Vagina (tissue), 2 donors: ENCODE measurements at regions not wholly inside any gene's neighbourhood (a gene's known extent, or its start where the extent isn't known, plus 50 kb on each side); places are given as distances from the start of the nearest gene placed in this dataset.

Experiments
- DNase-seq, 2 donors: peaks; one replicate each; pipeline ENCODE4 v3.0.0-alpha.2; 2017; ENCODE audit errors: extremely low spot score in 2 of 2
- H3K27ac ChIP-seq: fragments of 200-600 bp; sonication (generic); one replicate; pipeline ENCODE4 v1.5.1; 2019
- H3K27me3 ChIP-seq: fragments of 200-600 bp; sonication (generic); one replicate; pipeline ENCODE4 v1.5.1; 2019
- H3K36me3 ChIP-seq, 2 donors: fragments of 200-600 bp; sonication (generic); one replicate each; pipeline ENCODE4 v1.5.1; 2017 to 2019
- H3K4me1 ChIP-seq: fragments of 200-600 bp; sonication (generic); one replicate; pipeline ENCODE4 v1.5.1; 2019
- H3K4me3 ChIP-seq, 2 donors: fragments of 200-600 bp; sonication (generic); 1 replicate in 1 of 2; 2 replicates in 1 of 2; pipeline ENCODE4 v1.5.1; 2016 to 2019
- H3K9me3 ChIP-seq: fragments of 200-600 bp; sonication (generic); one replicate; pipeline ENCODE4 v1.5.1; 2019
- POLR2A ChIP-seq, 2 donors: fragments of 450-650 bp; IDR thresholded peaks; one replicate each; pipeline ENCODE4 v1.6.1; 2017; ENCODE audit warnings: antibody characterized with exemption in 2 of 2, mild to moderate bottlenecking in 2 of 2, moderate library complexity in 2 of 2
- POLR2AphosphoS5 ChIP-seq, 2 donors: sonication (generic); formaldehyde crosslinking; IDR thresholded peaks; one replicate each; pipeline ENCODE4 v1.9.0; 2017; ENCODE audit warnings: antibody characterized with exemption in 2 of 2, mild to moderate bottlenecking in 2 of 2, low read depth in 1 of 2; ENCODE audit not compliant: insufficient read depth in 1 of 2
- intact Hi-C: fragments of 100-400 bp; cut with DNase I; formaldehyde crosslinking; loops from one replicate; pipeline ENCODE4 v1.15.1; 2023
- TF ChIP-seq, protein P1 (sequence below), 3 experiments: fragments of 450-650 bp in 2 of 3; fragments of 200-600 bp in 1 of 3; sonication (generic) in 1 of 3; IDR thresholded peaks; one replicate each; pipeline ENCODE4 v1.5.1; 2017 to 2019; ENCODE audit warnings: antibody characterized with exemption in 3 of 3, mild to moderate bottlenecking in 2 of 3, moderate library complexity in 2 of 3

DNA sequence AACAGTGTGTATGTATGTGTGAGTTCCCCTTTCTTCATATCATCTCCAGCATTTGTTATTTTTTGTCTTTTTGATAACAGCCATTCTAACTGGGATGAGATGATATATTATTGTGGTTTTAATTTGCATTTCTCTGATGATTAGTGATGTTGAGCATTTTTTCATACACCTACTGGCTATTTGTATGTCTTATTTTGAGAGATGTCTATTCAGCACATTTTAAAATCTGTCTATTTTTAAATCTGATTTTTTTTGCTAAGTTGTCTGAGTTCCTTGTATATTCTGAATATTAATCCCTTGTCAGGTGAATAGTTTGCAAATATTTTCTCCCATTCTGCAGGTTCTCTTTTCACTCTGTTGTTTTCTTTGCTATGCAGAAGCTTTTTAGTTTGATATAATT lies 469.1 kb downstream of the FUT8 start:
- DNase-seq: no peak
- Histone ChIP-seq H3K4me1 (no peaks in the 10 kb centered on the region), H3K9me3 (no peaks in the 10 kb centered on the region), H3K27ac (no peak overlapping the region), H3K36me3 (no peaks in the 10 kb centered on the region), H3K27me3 (no peaks in the 10 kb centered on the region), H3K4me3 (no peak overlapping the region)
- intact Hi-C loops: no loop called here
- TF ChIP-seq POLR2A (IDR thresholded peaks at IDR 0.05) (no peak), POLR2AphosphoS5 (IDR thresholded peaks at IDR 0.05; ENCODE audit: insufficient read depth in 1 of 2, low read depth in 1 of 2) (no peak)
- TF ChIP-seq, protein P1, sequence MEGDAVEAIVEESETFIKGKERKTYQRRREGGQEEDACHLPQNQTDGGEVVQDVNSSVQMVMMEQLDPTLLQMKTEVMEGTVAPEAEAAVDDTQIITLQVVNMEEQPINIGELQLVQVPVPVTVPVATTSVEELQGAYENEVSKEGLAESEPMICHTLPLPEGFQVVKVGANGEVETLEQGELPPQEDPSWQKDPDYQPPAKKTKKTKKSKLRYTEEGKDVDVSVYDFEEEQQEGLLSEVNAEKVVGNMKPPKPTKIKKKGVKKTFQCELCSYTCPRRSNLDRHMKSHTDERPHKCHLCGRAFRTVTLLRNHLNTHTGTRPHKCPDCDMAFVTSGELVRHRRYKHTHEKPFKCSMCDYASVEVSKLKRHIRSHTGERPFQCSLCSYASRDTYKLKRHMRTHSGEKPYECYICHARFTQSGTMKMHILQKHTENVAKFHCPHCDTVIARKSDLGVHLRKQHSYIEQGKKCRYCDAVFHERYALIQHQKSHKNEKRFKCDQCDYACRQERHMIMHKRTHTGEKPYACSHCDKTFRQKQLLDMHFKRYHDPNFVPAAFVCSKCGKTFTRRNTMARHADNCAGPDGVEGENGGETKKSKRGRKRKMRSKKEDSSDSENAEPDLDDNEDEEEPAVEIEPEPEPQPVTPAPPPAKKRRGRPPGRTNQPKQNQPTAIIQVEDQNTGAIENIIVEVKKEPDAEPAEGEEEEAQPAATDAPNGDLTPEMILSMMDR (IDR thresholded peaks at IDR 0.05): no peak

DNA sequence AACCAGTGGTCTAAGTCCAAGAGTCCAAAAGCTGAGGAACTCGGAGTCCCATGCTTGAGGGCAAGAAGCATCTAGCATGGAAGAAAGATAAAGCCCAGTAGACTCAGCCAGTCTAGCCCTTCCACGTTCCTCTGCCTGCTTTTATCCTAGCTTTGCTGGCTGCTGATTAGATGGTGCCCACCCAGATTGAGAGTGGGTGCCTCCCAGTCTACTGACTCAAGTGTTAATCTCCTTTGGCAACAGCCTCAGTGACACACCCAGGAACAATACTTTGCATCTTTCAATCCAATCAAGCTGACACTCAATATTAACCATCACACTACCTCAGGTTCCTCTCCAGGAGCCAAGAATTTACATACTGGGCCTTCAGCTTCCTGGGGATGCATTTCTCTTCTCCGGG lies 476.1 kb downstream of the FUT8 start:
- Histone ChIP-seq H3K27ac (no peak overlapping the region), H3K4me1 (no peaks in the 10 kb centered on the region), H3K9me3 (no peaks in the 10 kb centered on the region), H3K36me3 (no peaks in the 10 kb centered on the region), H3K4me3 (no peak overlapping the region), H3K27me3 (no peaks in the 10 kb centered on the region)
- no peak for DNase-seq
- intact Hi-C loops: no loop called here
- no peak for TF ChIP-seq POLR2AphosphoS5 (IDR thresholded peaks at IDR 0.05; ENCODE audit: insufficient read depth in 1 of 2, low read depth in 1 of 2)
- TF ChIP-seq POLR2A (IDR thresholded peaks at IDR 0.05): no peak
- TF ChIP-seq, protein P1 (IDR thresholded peaks at IDR 0.05): no peak

DNA sequence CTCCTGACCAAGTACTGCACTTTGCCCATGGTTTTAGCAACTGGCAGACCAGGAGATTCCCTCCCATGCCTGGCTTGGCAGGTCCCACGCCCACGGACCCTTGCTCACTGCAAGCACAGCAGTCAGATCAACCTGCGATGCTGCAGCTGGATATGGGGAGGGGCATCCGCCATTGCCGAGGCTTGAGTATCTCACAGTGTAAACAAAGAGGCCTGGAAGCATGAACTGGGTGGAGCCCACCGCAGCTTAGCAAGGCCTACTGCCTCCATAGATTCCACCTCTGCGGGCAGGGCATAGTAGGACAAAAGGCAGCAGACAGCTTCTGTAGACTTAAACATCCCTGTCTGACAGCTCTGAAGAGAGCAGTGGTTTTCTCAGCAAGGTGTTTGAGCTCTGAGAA lies 479.8 kb downstream of the FUT8 start:
- H3K4me1 ChIP-seq: no peaks in the 10 kb centered on the region
- no peaks in the 10 kb centered on the region for H3K27me3 ChIP-seq
- H3K9me3 ChIP-seq: no peaks in the 10 kb centered on the region
- TF ChIP-seq, protein P1 (IDR thresholded peaks at IDR 0.05): no peak
- no peak for TF ChIP-seq POLR2A (IDR thresholded peaks at IDR 0.05)
- no peak for TF ChIP-seq POLR2AphosphoS5 (IDR thresholded peaks at IDR 0.05; ENCODE audit: insufficient read depth in 1 of 2, low read depth in 1 of 2)
- H3K27ac ChIP-seq: no peak overlapping the region
- no peak overlapping the region for H3K4me3 ChIP-seq
- DNase-seq: no peak
- intact Hi-C loops: no loop called here
- H3K36me3 ChIP-seq: no peaks in the 10 kb centered on the region

DNA sequence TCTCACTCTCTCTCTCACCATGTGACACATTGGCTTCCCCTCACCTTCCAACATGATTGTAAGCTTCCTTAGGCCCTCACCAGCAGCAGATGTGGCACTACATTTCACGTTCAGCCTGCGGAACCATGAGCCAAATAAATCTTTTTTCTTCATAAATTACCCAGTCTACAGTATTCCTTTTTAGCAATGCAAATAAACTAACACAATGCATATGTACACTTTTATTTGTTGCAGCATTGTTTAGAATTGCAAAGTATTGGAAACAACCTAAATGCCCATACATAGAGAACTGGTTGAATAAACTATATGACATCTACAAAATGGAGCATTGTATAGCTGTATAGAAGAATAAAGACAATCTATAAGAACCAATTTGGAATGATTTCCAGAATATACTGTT lies 487.6 kb downstream of the FUT8 start:
- no peak overlapping the region for H3K4me3 ChIP-seq
- TF ChIP-seq POLR2A (IDR thresholded peaks at IDR 0.05): no peak
- TF ChIP-seq, protein P1 (IDR thresholded peaks at IDR 0.05): no peak
- no peak overlapping the region for H3K27ac ChIP-seq
- H3K36me3 ChIP-seq: no peaks in the 10 kb centered on the region
- no peaks in the 10 kb centered on the region for H3K27me3 ChIP-seq
- DNase-seq: no peak
- no peaks in the 10 kb centered on the region for H3K9me3 ChIP-seq
- intact Hi-C loops: no loop called here
- H3K4me1 ChIP-seq: no peaks in the 10 kb centered on the region

DNA sequence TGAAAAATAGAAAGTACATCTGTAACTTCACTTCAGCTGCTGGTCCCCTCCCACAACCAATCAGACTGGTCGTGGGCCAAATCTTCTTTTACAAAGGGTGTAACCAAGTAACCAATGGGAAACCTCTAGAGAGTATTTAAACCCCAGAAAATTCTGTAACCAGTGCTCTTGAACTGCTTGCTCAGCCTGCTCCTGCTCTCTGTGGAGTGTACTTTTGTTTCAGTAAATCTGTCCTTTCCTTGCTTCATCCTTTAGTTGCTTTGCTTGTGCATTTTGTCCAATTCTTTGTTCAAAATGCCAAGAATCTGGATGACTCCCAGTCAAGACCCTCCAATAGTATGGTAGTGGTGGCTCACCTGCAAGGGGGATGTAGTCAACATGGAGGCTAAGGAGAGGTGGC lies 489.1 kb downstream of the FUT8 start:
- Histone ChIP-seq H3K27ac (no peak overlapping the region), H3K9me3 (no peaks in the 10 kb centered on the region), H3K4me3 (no peak overlapping the region), H3K36me3 (no peaks in the 10 kb centered on the region), H3K4me1 (no peaks in the 10 kb centered on the region), H3K27me3 (no peaks in the 10 kb centered on the region)
- intact Hi-C loops: no loop called here
- no peak for TF ChIP-seq POLR2A (IDR thresholded peaks at IDR 0.05)
- TF ChIP-seq, protein P1 (IDR thresholded peaks at IDR 0.05): no peak
- no peak for TF ChIP-seq POLR2AphosphoS5 (IDR thresholded peaks at IDR 0.05; ENCODE audit: insufficient read depth in 1 of 2, low read depth in 1 of 2)
- DNase-seq: no peak
